H9 (cell line): ENCODE measurements at regions not wholly inside any gene's neighbourhood (a gene's known extent, or its start where the extent isn't known, plus 50 kb on each side); places are given as distances from the start of the nearest gene placed in this dataset.

Source experiments
- DNase-seq: peaks from one replicate; pipeline ENCODE4 v3.0.0-alpha.2; 2017
- H2AFZ ChIP-seq: one replicate; pipeline ENCODE4 v1.6.1; 2013; ENCODE audit warnings: mild to moderate bottlenecking, low read length, control low read depth, moderate library complexity
- H2AK5ac ChIP-seq: 2 replicates; pipeline ENCODE4 v1.6.1; 2013; ENCODE audit warnings: low read length, control low read depth, mixed read lengths; ENCODE audit not compliant: insufficient read length
- H2BK120ac ChIP-seq: one replicate; pipeline ENCODE4 v1.6.1; 2013; ENCODE audit warnings: low read depth, mild to moderate bottlenecking, low read length, control low read depth, inconsistent platforms; ENCODE audit not compliant: poor library complexity, severe bottlenecking
- H2BK12ac ChIP-seq: 2 replicates; pipeline ENCODE4 v1.6.1; 2013; ENCODE audit warnings: low read length, control low read depth, mixed read lengths, low read depth; ENCODE audit not compliant: insufficient read length
- H2BK15ac ChIP-seq: 2 replicates; pipeline ENCODE4 v1.6.1; 2013; ENCODE audit warnings: low read depth, low read length, control low read depth
- H2BK20ac ChIP-seq: one replicate; pipeline ENCODE4 v1.6.1; 2013; ENCODE audit warnings: low read depth, mild to moderate bottlenecking, low read length, control low read depth, inconsistent platforms; ENCODE audit not compliant: poor library complexity, severe bottlenecking
- H2BK5ac ChIP-seq: 2 replicates; pipeline ENCODE4 v1.6.1; 2013; ENCODE audit warnings: low read length, control low read depth, mixed read lengths; ENCODE audit not compliant: insufficient read length
- H3K14ac ChIP-seq: 2 replicates; pipeline ENCODE4 v1.6.1; 2013; ENCODE audit warnings: low read length, control low read depth; ENCODE audit not compliant: insufficient read depth
- H3K18ac ChIP-seq: 2 replicates; pipeline ENCODE4 v1.6.1; 2013; ENCODE audit warnings: low read depth, mild to moderate bottlenecking, mixed read lengths, low read length, control low read depth; ENCODE audit not compliant: insufficient read length
- H3K23ac ChIP-seq: 2 replicates; pipeline ENCODE4 v1.6.1; 2013; ENCODE audit warnings: low read length, control low read depth, mixed read lengths, low read depth; ENCODE audit not compliant: insufficient read length
- H3K23me2 ChIP-seq: 2 replicates; pipeline ENCODE4 v1.6.1; 2013; ENCODE audit warnings: low read depth, mild to moderate bottlenecking, mixed read lengths, low read length, control low read depth; ENCODE audit not compliant: insufficient read length, poor library complexity, severe bottlenecking
- H3K27ac ChIP-seq: 2 replicates; pipeline ENCODE4 v1.5.1; 2013; ENCODE audit warnings: low read length, control low read depth, mixed read lengths, low read depth; ENCODE audit not compliant: insufficient read length
- H3K27me3 ChIP-seq: 2 replicates; pipeline ENCODE4 v1.6.1; 2013; ENCODE audit warnings: low read length, control low read depth, inconsistent platforms; ENCODE audit not compliant: insufficient read depth
- H3K4ac ChIP-seq: 2 replicates; pipeline ENCODE4 v1.6.1; 2013; ENCODE audit warnings: low read depth, mild to moderate bottlenecking, control low read depth, inconsistent platforms, low read length, moderate library complexity
- H3K4me1 ChIP-seq: 2 replicates; pipeline ENCODE4 v1.6.1; 2013; ENCODE audit warnings: low read length, control low read depth, inconsistent platforms; ENCODE audit not compliant: insufficient read depth
- H3K4me2 ChIP-seq: 2 replicates; pipeline ENCODE4 v1.6.1; 2013; ENCODE audit warnings: low read length, control low read depth, mixed read lengths; ENCODE audit not compliant: insufficient read length, insufficient read depth
- H3K56ac ChIP-seq: 2 replicates; pipeline ENCODE4 v1.6.1; 2013; ENCODE audit warnings: low read depth, mild to moderate bottlenecking, mixed read lengths, low read length, control low read depth; ENCODE audit not compliant: insufficient read length
- H3K79me1 ChIP-seq: 2 replicates; pipeline ENCODE4 v1.6.1; 2013; ENCODE audit warnings: low read depth, mild to moderate bottlenecking, moderate library complexity, low read length, control low read depth, inconsistent platforms; ENCODE audit not compliant: insufficient read depth, poor library complexity, severe bottlenecking
- H3K79me2 ChIP-seq: 2 replicates; pipeline ENCODE4 v1.6.1; 2013; ENCODE audit warnings: low read length, control low read depth, inconsistent platforms; ENCODE audit not compliant: insufficient read depth
- H3K9ac ChIP-seq: 2 replicates; pipeline ENCODE4 v1.6.1; 2013; ENCODE audit warnings: low read length, control low read depth, mixed read lengths; ENCODE audit not compliant: insufficient read length; ENCODE audit errors: extremely low read depth
- H3K9me3 ChIP-seq: one replicate; pipeline ENCODE4 v1.6.1; 2013; ENCODE audit warnings: low read depth, low read length, inconsistent platforms; ENCODE audit not compliant: control insufficient read depth
- H3T11ph ChIP-seq: one replicate; pipeline ENCODE4 v1.6.1; 2013; ENCODE audit warnings: mild to moderate bottlenecking, low read length, control low read depth, inconsistent platforms
- H4K20me1 ChIP-seq: one replicate; pipeline ENCODE4 v1.6.1; 2013; ENCODE audit not compliant: control insufficient read depth, insufficient read length, insufficient read depth
- H4K5ac ChIP-seq: 2 replicates; pipeline ENCODE4 v1.6.1; 2013; ENCODE audit warnings: low read depth, mild to moderate bottlenecking, mixed read lengths, low read length, control low read depth; ENCODE audit not compliant: insufficient read length
- H4K8ac ChIP-seq: replicated peaks from 2 replicates; pipeline ENCODE4 v1.6.1; 2013; ENCODE audit warnings: low read length, control low read depth, mixed read lengths, low read depth; ENCODE audit not compliant: insufficient read length
- H4K91ac ChIP-seq: 2 replicates; pipeline ENCODE4 v1.6.1; 2013; ENCODE audit warnings: low read depth, mild to moderate bottlenecking, moderate library complexity, mixed read lengths, low read length, control low read depth; ENCODE audit not compliant: insufficient read length
- H3K27ac Mint-ChIP-seq, 3 experiments: 2 replicates in 2 of 3; 3 replicates in 1 of 3; pipeline ENCODE4 v1.8.0; 2020 to 2021; ENCODE audit warnings: mixed read lengths in 3 of 3, mild to moderate bottlenecking in 1 of 3, moderate library complexity in 1 of 3
- H3K27me3 Mint-ChIP-seq: 2 replicates; pipeline ENCODE4 v1.8.0; 2021; ENCODE audit warnings: low read depth, mild to moderate bottlenecking, moderate library complexity, mixed read lengths
- H3K36me3 Mint-ChIP-seq, 3 experiments: 2 replicates in 2 of 3; 3 replicates in 1 of 3; pipeline ENCODE4 v1.8.0; 2020 to 2021; ENCODE audit warnings: low read depth in 3 of 3, mixed read lengths in 3 of 3; ENCODE audit not compliant: insufficient read depth in 1 of 3
- H3K4me1 Mint-ChIP-seq, 2 experiments: 2 replicates each; pipeline ENCODE4 v1.8.0; 2020; ENCODE audit warnings: mixed read lengths in 2 of 2
- H3K4me3 Mint-ChIP-seq, 2 experiments: 2 replicates in 1 of 2; 3 replicates in 1 of 2; pipeline ENCODE4 v1.8.0; 2020 to 2021; ENCODE audit warnings: mild to moderate bottlenecking in 2 of 2, mixed read lengths in 2 of 2, moderate library complexity in 1 of 2
- H3K9me3 Mint-ChIP-seq, 2 experiments: 2 replicates in 1 of 2; 3 replicates in 1 of 2; pipeline ENCODE4 v1.8.0; 2020; ENCODE audit warnings: mild to moderate bottlenecking in 2 of 2, mixed read lengths in 2 of 2, moderate library complexity in 1 of 2
- CTCF ChIP-seq: fragments of 200-600 bp; sonication (generic); conservative IDR thresholded peaks from 3 replicates; pipeline ENCODE4 v1.8.0; 2021; ENCODE audit warnings: antibody characterized with exemption, mild to moderate bottlenecking
- WGBS: extraction: QIAGEN DNeasy Blood & Tissue Kit; methylation state at CpG from one replicate; pipeline ENCODE4 v1.1.7; 2013; ENCODE audit warnings: missing lambda C conversion rate, low lambda C conversion rate, mixed read lengths; ENCODE audit not compliant: insufficient read length; ENCODE audit errors: extremely low coverage; 5-methylcytosine and 5-hydroxymethylcytosine counted together

GRCh38 chr4:54493862-54494261 lies 163.9 kb upstream of the KIT start:
- Histone ChIP-seq H4K91ac (no peak overlapping the region), H3K56ac (no peak overlapping the region), H3K9ac (no peak overlapping the region), H3K4me2 (no peak overlapping the region), H3K4ac (no peak overlapping the region), H3K4me1 (peaks cover 5% of the 10 kb centered on the region), H3T11ph (no peak overlapping the region), H3K9me3 (no peaks in the 10 kb centered on the region), H3K14ac (no peak overlapping the region), H2BK15ac (no peak overlapping the region), H3K79me2 (no peaks in the 10 kb centered on the region), H2AK5ac (no peak overlapping the region), H3K79me1 (no peaks in the 10 kb centered on the region), H3K23ac (no peak overlapping the region), H4K5ac (no peak overlapping the region), H2AFZ (no peak overlapping the region), H3K18ac (no peak overlapping the region), H2BK20ac (no peak overlapping the region), H3K27ac (no peak overlapping the region), H2BK12ac (no peak overlapping the region), H2BK5ac (no peak overlapping the region), H4K8ac (no peak overlapping the region), H2BK120ac (no peak overlapping the region), H3K23me2 (no peaks in the 10 kb centered on the region), H4K20me1 (no peaks in the 10 kb centered on the region), H3K27me3 (no peaks in the 10 kb centered on the region)
- no peak for DNase-seq
- Mint-ChIP-seq H3K27me3 (0 out of 2 replicates have a peak, but pooled peaks cover 1% of the 10 kb centered on the region), H3K4me3 (no peak overlapping the region), H3K36me3 (no peaks in the 10 kb centered on the region; a peak in 1 of 7 replicates), H3K4me1 (peaks cover 5 to 8% of the 10 kb centered on the region in 2 experiments), H3K9me3 (no peaks in the 10 kb centered on the region; a peak in 1 of 5 replicates), H3K27ac (no peak overlapping the region)
- TF ChIP-seq CTCF = no peak
- WGBS = no CpG with 5 or more reads among the region's 3 CpGs
